H1 (cell line): ENCODE measurements at regions not wholly inside any gene's neighbourhood (a gene's known extent, or its start where the extent isn't known, plus 50 kb on each side); places are given as distances from the start of the nearest gene placed in this dataset.

ENCODE experiments used
- CTCF ChIA-PET: fragments of 300-600 bp; sonication (Branson Sonifier 250); formaldehyde crosslinking; loops from one replicate; lab custom pipeline; 2021; ENCODE audit not compliant: partially characterized antibody; lab: Charles Lee
- POLR2A ChIA-PET: fragments of 300-600 bp; sonication (Branson Sonifier 250); formaldehyde crosslinking; loops from one replicate; lab custom pipeline; 2021; ENCODE audit warnings: inconsistent platforms; ENCODE audit not compliant: partially characterized antibody; lab: Charles Lee
- DNase-seq, 2 experiments: peaks; one replicate each; pipeline versions ENCODE4 v3.0.0 to v3.0.0-alpha.2; 2010 to 2022; ENCODE audit warnings: low spot score in 2 of 2, low read depth in 1 of 2, mixed read lengths in 1 of 2
- FAIRE-seq: peaks from 2 replicates; lab custom pipeline; 2011; peaks lifted over from hg19 to GRCh38; lab: Jason Lieb, UNC
- H2AFZ ChIP-seq: 2 replicates; pipeline ENCODE4 v1.8.1; 2012; ENCODE audit warnings: low read length, inconsistent platforms
- H2AK5ac ChIP-seq: 2 replicates; pipeline ENCODE4 v1.6.1; 2013; ENCODE audit warnings: low read depth, low read length
- H2BK120ac ChIP-seq: replicated peaks from 2 replicates; pipeline ENCODE3; 2013; ENCODE audit warnings: low read depth, low read length, inconsistent platforms
- H2BK12ac ChIP-seq: 2 replicates; pipeline ENCODE4 v1.6.1; 2013; ENCODE audit warnings: low read depth, low read length
- H2BK15ac ChIP-seq: 2 replicates; pipeline ENCODE4 v1.6.1; 2013; ENCODE audit warnings: low read length
- H2BK20ac ChIP-seq: 2 replicates; pipeline ENCODE4 v1.6.1; 2013; ENCODE audit warnings: low read length
- H2BK5ac ChIP-seq: 2 replicates; pipeline ENCODE4 v1.6.1; 2013; ENCODE audit warnings: low read depth, low read length
- H3K14ac ChIP-seq: 2 replicates; pipeline ENCODE4 v1.6.1; 2013; ENCODE audit warnings: inconsistent platforms; ENCODE audit not compliant: insufficient read length
- H3K18ac ChIP-seq: 2 replicates; pipeline ENCODE4 v1.6.1; 2013; ENCODE audit warnings: low read length; ENCODE audit errors: extremely low read depth
- H3K23ac ChIP-seq: 2 replicates; pipeline ENCODE4 v1.6.1; 2013; ENCODE audit warnings: inconsistent platforms; ENCODE audit not compliant: insufficient read length
- H3K23me2 ChIP-seq: 2 replicates; pipeline ENCODE4 v1.6.1; 2013; ENCODE audit warnings: low read depth, low read length
- H3K27ac ChIP-seq: 2 replicates; pipeline ENCODE4 v1.6.1; 2011; ENCODE audit warnings: low read depth, low read length, inconsistent platforms
- H3K27me3 ChIP-seq, 4 experiments: replicated peaks in 1 of 4; 1 replicate in 1 of 4; 2 replicates in 3 of 4; pipeline versions ENCODE4 v1.6.1 to v1.8.1; 2011 to 2013; ENCODE audit warnings: low read length in 3 of 4, mild to moderate bottlenecking in 3 of 4, inconsistent platforms in 2 of 4, mixed read lengths in 2 of 4, moderate library complexity in 1 of 4; ENCODE audit not compliant: control insufficient read depth in 3 of 4, insufficient read depth in 3 of 4; ENCODE audit errors: extremely low read depth in 1 of 4
- H3K36me3 ChIP-seq, 4 experiments: 2 replicates each; pipeline versions ENCODE4 v1.6.1 to v1.8.1; 2011 to 2013; ENCODE audit warnings: mild to moderate bottlenecking in 4 of 4, low read length in 3 of 4, moderate library complexity in 2 of 4, control low read depth in 1 of 4, inconsistent platforms in 1 of 4; ENCODE audit not compliant: insufficient read depth in 4 of 4, control insufficient read depth in 2 of 4
- H3K4ac ChIP-seq: replicated peaks from 2 replicates; pipeline ENCODE3; 2013; ENCODE audit warnings: low read length, low read depth, mixed read lengths, inconsistent platforms; ENCODE audit not compliant: insufficient read length
- H3K4me1 ChIP-seq, 4 experiments: replicated peaks in 1 of 4; 1 replicate in 1 of 4; 2 replicates in 3 of 4; pipeline versions ENCODE4 v1.6.1 to v1.8.1; 2011 to 2013; ENCODE audit warnings: low read length in 3 of 4, inconsistent platforms in 2 of 4, mixed read lengths in 1 of 4; ENCODE audit not compliant: insufficient read depth in 4 of 4, control insufficient read depth in 3 of 4
- H3K4me2 ChIP-seq, 2 experiments: 2 replicates each; pipeline versions ENCODE4 v1.6.1 to v1.8.1; 2011 to 2013; ENCODE audit warnings: low read depth in 2 of 2, low read length in 2 of 2, control low read depth in 1 of 2, inconsistent platforms in 1 of 2, mild to moderate bottlenecking in 1 of 2; ENCODE audit not compliant: insufficient read depth in 1 of 2
- H3K4me3 ChIP-seq, 4 experiments: fragments of 200-600, 300-600 bp in 1 of 4; sonication (generic), shearing (Covaris generic), sonication (Bioruptor Twin) in 1 of 4; 2 replicates each; pipeline versions ENCODE4 v1.5.1 to v1.8.1; 2011 to 2016; ENCODE audit warnings: low read length in 4 of 4, low read depth in 3 of 4, control low read depth in 2 of 4, inconsistent platforms in 2 of 4, mild to moderate bottlenecking in 2 of 4, mixed read lengths in 1 of 4, moderate library complexity in 1 of 4; ENCODE audit not compliant: insufficient read depth in 2 of 4; ENCODE audit errors: extremely low read depth in 1 of 4
- H3K56ac ChIP-seq: replicated peaks from 2 replicates; pipeline ENCODE3; 2013; ENCODE audit warnings: low read depth, mild to moderate bottlenecking, mixed read lengths, low read length, inconsistent platforms; ENCODE audit not compliant: insufficient read length
- H3K79me1 ChIP-seq: 2 replicates; pipeline ENCODE4 v1.6.1; 2013; ENCODE audit warnings: low read depth, low read length, control low read depth
- H3K79me2 ChIP-seq, 2 experiments: 2 replicates each; pipeline versions ENCODE4 v1.6.1 to v1.8.1; 2012 to 2013; ENCODE audit warnings: low read length in 2 of 2, mild to moderate bottlenecking in 2 of 2, inconsistent platforms in 1 of 2; ENCODE audit not compliant: insufficient read depth in 2 of 2, control insufficient read depth in 1 of 2
- H3K9ac ChIP-seq, 4 experiments: replicated peaks in 1 of 4; 1 replicate in 1 of 4; 2 replicates in 3 of 4; pipeline versions ENCODE4 v1.6.1 to v1.8.1; 2011 to 2013; ENCODE audit warnings: low read depth in 3 of 4, low read length in 3 of 4, control low read depth in 2 of 4, mild to moderate bottlenecking in 2 of 4, moderate library complexity in 2 of 4, inconsistent platforms in 1 of 4; ENCODE audit errors: extremely low read depth in 1 of 4
- H3K9me3 ChIP-seq, 2 experiments: 2 replicates each; pipeline versions ENCODE4 v1.6.1 to v1.8.1; 2012 to 2013; ENCODE audit warnings: mild to moderate bottlenecking in 2 of 2, moderate library complexity in 2 of 2, control low read depth in 1 of 2, inconsistent platforms in 1 of 2, low read depth in 1 of 2, low read length in 1 of 2, mixed read lengths in 1 of 2; ENCODE audit not compliant: insufficient read depth in 2 of 2
- H4K20me1 ChIP-seq, 2 experiments: replicated peaks in 1 of 2; 2 replicates each; pipeline versions ENCODE3 to v1.8.1; 2011 to 2013; ENCODE audit warnings: inconsistent platforms in 2 of 2, low read length in 2 of 2, mild to moderate bottlenecking in 1 of 2; ENCODE audit not compliant: insufficient read depth in 2 of 2, control insufficient read depth in 1 of 2
- H4K5ac ChIP-seq: 2 replicates; pipeline ENCODE4 v1.6.1; 2013; ENCODE audit warnings: low read length, low read depth, mixed read lengths, inconsistent platforms; ENCODE audit not compliant: insufficient read length
- H4K8ac ChIP-seq: 2 replicates; pipeline ENCODE4 v1.8.0; 2013; ENCODE audit warnings: mild to moderate bottlenecking, moderate library complexity, low read length, inconsistent platforms; ENCODE audit not compliant: insufficient read depth; ENCODE audit errors: extremely low read depth
- H4K91ac ChIP-seq: replicated peaks from 2 replicates; pipeline ENCODE3; 2013; ENCODE audit warnings: low read length, mixed read lengths, inconsistent platforms; ENCODE audit not compliant: insufficient read length
- EP300 ChIP-seq, 2 experiments: IDR thresholded peaks; 1 replicate in 1 of 2; 2 replicates in 1 of 2; pipeline ENCODE4 v1.6.1; 2011 to 2012; ENCODE audit warnings: low read depth in 2 of 2, low read length in 2 of 2, mild to moderate bottlenecking in 2 of 2, borderline replicate concordance in 1 of 2, inconsistent platforms in 1 of 2, moderate library complexity in 1 of 2
- GTF2F1 ChIP-seq: IDR thresholded peaks from 2 replicates; pipeline ENCODE4 v1.6.1; 2012; ENCODE audit warnings: low read depth, low read length, improper control_type of control experiment, borderline replicate concordance
- HDAC6 ChIP-seq: IDR thresholded peaks from one replicate; pipeline ENCODE4 v1.7.1; 2012; ENCODE audit warnings: low read depth, mild to moderate bottlenecking, inconsistent platforms, low read length, moderate library complexity
- TAF1 ChIP-seq: IDR thresholded peaks from 2 replicates; pipeline ENCODE4 v1.6.1; 2011; ENCODE audit warnings: mild to moderate bottlenecking, low read depth, low read length
- WGBS, 2 experiments: shearing (Covaris generic) in 1 of 2; methylation state at CpG; one replicate each; pipeline versions ENCODE4 v1.1.6 to v1.1.7; 2013 to 2015; ENCODE audit warnings: low lambda C conversion rate in 2 of 2, mixed read lengths in 2 of 2, inconsistent platforms in 1 of 2, low coverage in 1 of 2, missing lambda C conversion rate in 1 of 2; ENCODE audit not compliant: insufficient replicate concordance in 2 of 2, insufficient coverage in 1 of 2, insufficient read length in 1 of 2; ENCODE audit errors: extremely low coverage in 1 of 2, missing lambda C conversion rate in 1 of 2; 5-methylcytosine and 5-hydroxymethylcytosine counted together

DNA sequence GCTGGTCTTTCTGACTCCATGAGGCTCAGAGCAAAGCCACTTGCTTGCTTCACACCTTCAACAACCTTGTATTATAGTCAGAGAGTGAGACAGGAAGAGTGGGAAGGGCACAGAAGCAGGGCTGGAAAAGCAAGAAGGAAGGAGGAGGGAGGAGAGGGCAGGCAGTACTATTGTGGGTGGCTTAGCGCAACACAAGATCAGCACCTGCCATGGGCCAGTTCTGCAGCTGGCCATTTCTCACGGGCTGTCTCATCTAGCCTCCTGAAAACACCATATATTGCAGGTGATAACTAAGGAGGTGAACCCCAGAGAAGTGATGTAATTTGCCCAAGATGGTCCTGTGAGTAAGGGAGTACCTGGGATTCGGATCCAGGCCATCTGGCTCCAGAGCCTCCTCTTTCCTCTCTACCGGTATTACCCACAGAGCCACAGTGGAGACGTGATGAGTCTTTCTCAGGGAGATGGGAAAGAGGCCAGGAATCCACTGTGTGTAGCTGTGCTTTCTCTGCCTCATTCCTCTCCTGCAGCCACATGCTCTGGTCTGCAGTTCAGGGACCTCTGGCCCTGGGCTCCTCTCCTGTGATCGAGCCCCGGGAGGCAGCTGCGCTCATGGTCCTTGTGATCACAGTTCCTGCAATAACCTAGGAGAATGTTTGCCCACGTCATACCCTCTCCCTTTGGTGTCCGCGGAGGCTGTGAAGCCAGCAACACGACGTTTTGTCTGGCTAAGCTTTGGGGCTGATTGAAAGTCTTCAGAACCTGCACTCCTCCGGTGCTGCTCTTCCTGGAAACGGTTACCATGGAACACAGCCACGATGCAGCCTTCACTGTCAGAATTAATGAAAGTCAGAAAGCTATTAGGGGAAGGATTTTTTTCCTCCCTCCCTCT lies 178.1 kb upstream of the CCL2 start:
- H3K27ac ChIP-seq = no peak overlapping the region
- no peaks in the 10 kb centered on the region for H4K20me1 ChIP-seq
- H4K8ac ChIP-seq = no peak overlapping the region
- DNase-seq (no peak), FAIRE-seq (no peak)
- no peak overlapping the region for H3K18ac ChIP-seq
- no peaks in the 10 kb centered on the region for H3K79me1 ChIP-seq
- WGBS, 2 experiments = 88% methylated on average over 16 of the region's 16 CpGs; no CpG with 5 or more reads in 1 of the 2 experiments
- H3K27me3 ChIP-seq = no peaks in the 10 kb centered on the region
- no peak overlapping the region for H3K4me2 ChIP-seq
- no peak overlapping the region for H3K56ac ChIP-seq
- no peak overlapping the region for H2BK120ac ChIP-seq
- H3K14ac ChIP-seq = no peak overlapping the region
- no peaks in the 10 kb centered on the region for H3K36me3 ChIP-seq
- H4K91ac ChIP-seq = no peak overlapping the region
- H3K79me2 ChIP-seq = no peaks in the 10 kb centered on the region
- H2BK15ac ChIP-seq = no peak overlapping the region
- no peaks in the 10 kb centered on the region for H3K23me2 ChIP-seq
- H2AFZ ChIP-seq = no peak overlapping the region
- H3K4me1 ChIP-seq = peaks cover 0 to 11% (median 2%) of the 10 kb centered on the region in 4 experiments; a peak in 5 of 7 replicates
- H4K5ac ChIP-seq = no peak overlapping the region
- no peak overlapping the region for H2AK5ac ChIP-seq
- H2BK12ac ChIP-seq = no peak overlapping the region
- no peak overlapping the region for H3K4ac ChIP-seq
- H3K9ac ChIP-seq = no peak overlapping the region
- H2BK5ac ChIP-seq = no peak overlapping the region
- H3K23ac ChIP-seq = no peak overlapping the region
- H3K4me3 ChIP-seq = no peak overlapping the region
- ChIA-PET POLR2A (no interaction called here), CTCF (interaction anchor here (0.7 to 8.7 kb wide), 12 partner anchors 26 to 298 kb away, joined by 3 to 157 read pairs (median 5); no protein-coding TSS in a partner anchor)
- no peaks in the 10 kb centered on the region; a peak in 1 of 4 replicates for H3K9me3 ChIP-seq
- no peak overlapping the region for H2BK20ac ChIP-seq
- no peak for TF ChIP-seq EP300 (IDR thresholded peaks at IDR 0.05; ENCODE audit: borderline replicate concordance in 1 of 2, low read depth in 2 of 2, low read length in 2 of 2)
- TF ChIP-seq GTF2F1 = no peak
- no peak for TF ChIP-seq TAF1
- no peak for TF ChIP-seq HDAC6
